ENCODE measurements at regions not wholly inside any gene's neighbourhood (a gene's known extent, or its start where the extent isn't known, plus 50 kb on each side); places are given as distances from the start of the nearest gene placed in this dataset.

- no peak overlapping the region for H3K27ac ChIP-seq (replicated peaks)
- peaks cover 6% of the 10 kb centered on the region for H3K27me3 ChIP-seq (ENCODE audit: low read depth)
- H3K4me3 ChIP-seq: no peak overlapping the region
- no peaks in the 10 kb centered on the region for H3K36me3 ChIP-seq
- no peaks in the 10 kb centered on the region for H3K4me1 ChIP-seq
- DNase-seq: no peak
- intact Hi-C loops (cut with micrococcal nuclease): no loop called here
- TF ChIP-seq CTCF (IDR thresholded peaks at IDR 0.05; ENCODE audit: borderline replicate concordance): no peak
- no peaks in the 10 kb centered on the region for H3K9me3 ChIP-seq (replicated peaks)
Measured at GRCh38 chr9:86782831-86783230, 164.5 kb downstream of the GAS1 start.

- H3K4me1 ChIP-seq: no peaks in the 10 kb centered on the region
- H3K36me3 ChIP-seq: no peaks in the 10 kb centered on the region
- no peak for TF ChIP-seq CTCF (IDR thresholded peaks at IDR 0.05; ENCODE audit: borderline replicate concordance)
- intact Hi-C loops (cut with micrococcal nuclease): no loop called here
- no peaks in the 10 kb centered on the region for H3K9me3 ChIP-seq (replicated peaks)
- DNase-seq: no peak
- H3K27ac ChIP-seq (replicated peaks): no peak overlapping the region
- peaks cover 6% of the 10 kb centered on the region for H3K27me3 ChIP-seq (ENCODE audit: low read depth)
- H3K4me3 ChIP-seq: no peak overlapping the region
Measured at GRCh38 chr9:86778761-86779160, 168.5 kb downstream of the GAS1 start.

GRCh38 chr9:86775718-86776117 lies 171.6 kb downstream of the GAS1 start:
- Histone ChIP-seq H3K4me1 (no peaks in the 10 kb centered on the region), H3K4me3 (no peak overlapping the region), H3K9me3 (replicated peaks) (no peaks in the 10 kb centered on the region), H3K27me3 (ENCODE audit: low read depth) (no peaks in the 10 kb centered on the region), H3K36me3 (no peaks in the 10 kb centered on the region), H3K27ac (replicated peaks) (no peak overlapping the region)
- intact Hi-C loops (cut with micrococcal nuclease): no loop called here
- no peak for DNase-seq
- no peak for TF ChIP-seq CTCF (IDR thresholded peaks at IDR 0.05; ENCODE audit: borderline replicate concordance)

- H3K4me1 ChIP-seq: no peaks in the 10 kb centered on the region
- no peak overlapping the region for H3K4me3 ChIP-seq
- intact Hi-C loops (cut with micrococcal nuclease): no loop called here
- no peaks in the 10 kb centered on the region for H3K36me3 ChIP-seq
- TF ChIP-seq CTCF (IDR thresholded peaks at IDR 0.05; ENCODE audit: borderline replicate concordance): no peak
- no peaks in the 10 kb centered on the region for H3K27me3 ChIP-seq (ENCODE audit: low read depth)
- DNase-seq: no peak
- no peaks in the 10 kb centered on the region for H3K9me3 ChIP-seq (replicated peaks)
- H3K27ac ChIP-seq (replicated peaks): peak overlapping the region; percentile 50
Measured at GRCh38 chr9:86774116-86774515, 173.2 kb downstream of the GAS1 start.

GRCh38 chr9:86773422-86773945 lies 173.8 kb downstream of the GAS1 start:
- Histone ChIP-seq H3K27me3 (ENCODE audit: low read depth) (no peaks in the 10 kb centered on the region), H3K4me3 (no peak overlapping the region), H3K9me3 (replicated peaks) (no peaks in the 10 kb centered on the region), H3K36me3 (no peaks in the 10 kb centered on the region), H3K27ac (replicated peaks) (peak overlapping the region; percentile 50), H3K4me1 (no peaks in the 10 kb centered on the region)
- no peak for TF ChIP-seq CTCF (IDR thresholded peaks at IDR 0.05; ENCODE audit: borderline replicate concordance)
- intact Hi-C loops (cut with micrococcal nuclease): no loop called here
- DNase-seq: no peak

- no peak for TF ChIP-seq CTCF (IDR thresholded peaks at IDR 0.05; ENCODE audit: borderline replicate concordance)
- no peaks in the 10 kb centered on the region for H3K9me3 ChIP-seq (replicated peaks)
- intact Hi-C loops (cut with micrococcal nuclease): no loop called here
- H3K4me3 ChIP-seq: no peak overlapping the region
- H3K27me3 ChIP-seq (ENCODE audit: low read depth): no peaks in the 10 kb centered on the region
- peak overlapping the region; percentile 36 for H3K27ac ChIP-seq (replicated peaks)
- DNase-seq: no peak
- no peaks in the 10 kb centered on the region for H3K4me1 ChIP-seq
- no peaks in the 10 kb centered on the region for H3K36me3 ChIP-seq
Measured at GRCh38 chr9:86772635-86772993, 174.7 kb downstream of the GAS1 start.
